SU-DHL-6 (cell line): ENCODE measurements at regions not wholly inside any gene's neighbourhood (a gene's known extent, or its start where the extent isn't known, plus 50 kb on each side); places are given as distances from the start of the nearest gene placed in this dataset.

Experiments used
- CTCF ChIP-seq: fragments of 200-600 bp; sonication (generic); IDR thresholded peaks from one replicate; pipeline ENCODE4 v1.5.1; 2017; ENCODE audit warnings: antibody characterized with exemption, mild to moderate bottlenecking, low read length, moderate library complexity; ENCODE audit not compliant: insufficient read depth, poor library complexity, severe bottlenecking
- EZH2phosphoT487 ChIP-seq: fragments of 200-600 bp; sonication (generic), shearing (Covaris generic); conservative IDR thresholded peaks from 2 replicates; pipeline ENCODE4 v1.6.1; 2018; ENCODE audit warnings: mild to moderate bottlenecking, antibody characterized with exemption, low read length, moderate library complexity, mixed read lengths

- TF ChIP-seq CTCF = no peak
- TF ChIP-seq EZH2phosphoT487 = no peak
These were observed 385.3 kb downstream of the RBM43 start for GRCh38 chr2:150876251-150876950.
